ENCODE measurements at regions not wholly inside any gene's neighbourhood (a gene's known extent, or its start where the extent isn't known, plus 50 kb on each side); places are given as distances from the start of the nearest gene placed in this dataset.
"Not testable (repeated sequence)": the region's sequence is repeated elsewhere in the genome, so short reads cannot be mapped to it uniquely, and the experiment has no call there.

GRCh38 chr2:236417150-236417549, 152.5 kb upstream of the ACKR3 start:
- no peak for DNase-seq

GRCh38 chr2:236430584-236430983, 139.0 kb upstream of the ACKR3 start:
- no peak for DNase-seq

GRCh38 chr2:236434593-236434992, 135.0 kb upstream of the ACKR3 start:
- no peak for DNase-seq

GRCh38 chr2:236440110-236440881, 129.3 kb upstream of the ACKR3 start:
- no peak for DNase-seq

GRCh38 chr2:236444187-236444586, 125.4 kb upstream of the ACKR3 start:
- DNase-seq, result no peak

GRCh38 chr2:236445678-236446077, 123.9 kb upstream of the ACKR3 start:
- no peak for DNase-seq

- no peak for DNase-seq
Observed at GRCh38 chr2:236446521-236446920, 123.1 kb upstream of the ACKR3 start.

- no peak for DNase-seq
Observed at GRCh38 chr2:236449167-236449761, 120.4 kb upstream of the ACKR3 start.

GRCh38 chr2:236452238-236452637, 117.4 kb upstream of the ACKR3 start:
- no peak for DNase-seq

- DNase-seq, result no peak
Observed at GRCh38 chr2:236454076-236454475, 115.5 kb upstream of the ACKR3 start.

GRCh38 chr2:236459393-236459792, 110.2 kb upstream of the ACKR3 start:
- no peak for DNase-seq

- DNase-seq, result no peak
Observed at GRCh38 chr2:236464140-236464539, 105.5 kb upstream of the ACKR3 start.

- no peak for DNase-seq
Observed at GRCh38 chr2:236472720-236473495, 96.7 kb upstream of the ACKR3 start.

- DNase-seq, result no peak
Observed at GRCh38 chr2:236473691-236474090, 95.9 kb upstream of the ACKR3 start.

- DNase-seq, result no peak
Observed at GRCh38 chr2:236479814-236480213, 89.8 kb upstream of the ACKR3 start.

GRCh38 chr2:236483102-236483501, 86.5 kb upstream of the ACKR3 start:
- no peak for DNase-seq

- DNase-seq, result no peak
Observed at GRCh38 chr2:236485519-236485918, 84.1 kb upstream of the ACKR3 start.

- DNase-seq, result not testable (repeated sequence)
Observed at GRCh38 chr2:236489083-236489482, 80.5 kb upstream of the ACKR3 start.

- DNase-seq, result no peak
Observed at GRCh38 chr2:236489895-236490404, 79.7 kb upstream of the ACKR3 start.

- no peak for DNase-seq
Observed at GRCh38 chr2:236496340-236496739, 73.3 kb upstream of the ACKR3 start.

- no peak for DNase-seq
Observed at GRCh38 chr2:236498369-236498768, 71.3 kb upstream of the ACKR3 start.

GRCh38 chr2:236499691-236500578, 69.7 kb upstream of the ACKR3 start:
- DNase-seq, result no peak

GRCh38 chr2:236501026-236501425, 68.6 kb upstream of the ACKR3 start:
- DNase-seq, result no peak

All from SHP77 (cell line).